ENCODE measurements at regions not wholly inside any gene's neighbourhood (a gene's known extent, or its start where the extent isn't known, plus 50 kb on each side); places are given as distances from the start of the nearest gene placed in this dataset.

DNA sequence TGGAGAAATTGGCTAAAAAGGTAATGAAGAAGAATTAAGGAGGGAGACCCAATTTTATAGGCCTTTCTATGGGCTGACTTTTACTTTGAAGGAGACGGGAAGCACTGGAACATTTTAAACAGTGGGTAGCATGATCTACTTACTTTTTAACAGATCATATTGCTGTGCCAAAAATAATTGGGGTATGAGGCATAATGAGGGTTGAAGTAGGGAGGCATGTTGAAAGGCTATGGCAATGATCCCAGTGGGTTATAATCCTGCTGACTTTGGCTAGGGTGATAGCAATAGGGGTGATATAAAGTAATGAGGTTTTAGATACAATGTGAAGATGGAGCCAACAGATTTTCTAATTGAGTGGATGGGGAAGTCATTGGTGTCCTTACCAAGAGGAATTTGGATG lies 73.2 kb downstream of the GPR37 start:
- no peak for DNase-seq
- H3K27ac Mint-ChIP-seq = no peak overlapping the region
- H3K4me1 Mint-ChIP-seq = no peaks in the 10 kb centered on the region
- H3K9me3 Mint-ChIP-seq = no peaks in the 10 kb centered on the region
- no peak for ATAC-seq
- H3K4me3 Mint-ChIP-seq = no peak overlapping the region
- no peaks in the 10 kb centered on the region for H3K27me3 Mint-ChIP-seq
- no peaks in the 10 kb centered on the region for H3K36me3 Mint-ChIP-seq (ENCODE audit: low read depth)

DNA sequence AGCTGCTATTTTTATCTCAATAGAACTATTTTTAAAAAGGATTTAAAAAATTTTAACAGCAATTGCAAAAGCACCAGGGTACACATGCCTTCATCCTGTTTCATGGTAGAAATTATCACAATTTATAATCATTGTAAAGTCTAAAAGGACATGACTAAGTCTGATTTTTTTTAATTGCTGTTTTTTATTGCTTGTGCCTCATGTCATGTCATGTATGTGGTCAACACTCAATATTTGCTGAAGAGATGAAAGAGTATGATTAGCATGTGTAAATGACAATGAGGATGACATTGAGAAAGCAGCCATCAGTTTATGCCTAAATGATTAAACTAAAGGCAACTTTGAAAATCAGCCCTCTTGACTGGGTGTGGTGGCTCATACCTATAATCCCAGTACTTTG lies 74.8 kb downstream of the GPR37 start:
- DNase-seq (no peak), ATAC-seq (no peak)
- H3K36me3 Mint-ChIP-seq (ENCODE audit: low read depth) = no peaks in the 10 kb centered on the region
- H3K4me1 Mint-ChIP-seq = no peaks in the 10 kb centered on the region
- H3K4me3 Mint-ChIP-seq = no peak overlapping the region
- H3K27ac Mint-ChIP-seq = no peak overlapping the region
- H3K9me3 Mint-ChIP-seq = no peaks in the 10 kb centered on the region
- H3K27me3 Mint-ChIP-seq = no peaks in the 10 kb centered on the region

DNA sequence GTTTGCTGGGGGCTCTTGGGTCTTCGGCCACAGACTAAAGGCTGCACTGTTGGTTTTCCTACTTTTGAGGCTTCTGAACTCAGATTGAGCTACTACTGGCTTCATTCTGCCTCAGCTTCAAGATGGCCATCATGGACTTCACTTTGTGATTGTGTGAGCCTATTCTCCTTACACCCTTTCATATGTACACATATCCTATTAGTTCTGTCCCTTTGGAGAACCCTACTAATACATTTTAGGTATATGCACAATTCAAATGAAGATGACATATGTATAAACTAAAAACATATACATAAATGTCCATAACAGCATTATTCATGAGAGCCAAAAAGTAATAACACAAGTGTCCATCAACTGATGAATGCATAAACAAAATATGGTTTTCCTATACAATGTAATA lies 75.7 kb downstream of the GPR37 start:
- no peaks in the 10 kb centered on the region for H3K9me3 Mint-ChIP-seq
- H3K4me1 Mint-ChIP-seq = no peaks in the 10 kb centered on the region
- no peak overlapping the region for H3K4me3 Mint-ChIP-seq
- no peaks in the 10 kb centered on the region for H3K36me3 Mint-ChIP-seq (ENCODE audit: low read depth)
- no peak for ATAC-seq
- H3K27ac Mint-ChIP-seq = no peak overlapping the region
- no peaks in the 10 kb centered on the region for H3K27me3 Mint-ChIP-seq
- DNase-seq = no peak

DNA sequence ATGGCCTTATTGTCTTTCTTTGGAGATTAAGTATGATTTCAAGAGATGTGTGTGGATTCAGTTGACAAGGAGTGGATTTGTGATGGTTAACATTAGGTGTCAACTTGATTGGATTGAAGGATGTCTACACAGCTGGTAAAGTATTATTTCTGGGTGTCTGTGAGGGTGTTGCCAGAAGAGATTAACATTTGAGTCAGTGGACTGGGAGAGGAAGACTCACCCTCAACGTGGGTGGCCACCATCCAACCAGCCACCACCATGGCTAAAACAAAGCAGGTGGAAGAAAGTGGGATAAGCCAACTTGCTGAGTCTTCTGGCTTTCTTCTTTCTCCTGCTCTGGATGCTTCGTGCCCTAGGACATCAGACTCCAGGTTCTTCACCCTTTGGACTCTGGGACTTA lies 76.1 kb downstream of the GPR37 start:
- ATAC-seq (no peak), DNase-seq (no peak)
- Mint-ChIP-seq H3K27ac (no peak overlapping the region), H3K36me3 (ENCODE audit: low read depth) (no peaks in the 10 kb centered on the region), H3K4me3 (no peak overlapping the region), H3K9me3 (no peaks in the 10 kb centered on the region), H3K27me3 (peaks cover 1% of the 10 kb centered on the region), H3K4me1 (no peaks in the 10 kb centered on the region)

DNA sequence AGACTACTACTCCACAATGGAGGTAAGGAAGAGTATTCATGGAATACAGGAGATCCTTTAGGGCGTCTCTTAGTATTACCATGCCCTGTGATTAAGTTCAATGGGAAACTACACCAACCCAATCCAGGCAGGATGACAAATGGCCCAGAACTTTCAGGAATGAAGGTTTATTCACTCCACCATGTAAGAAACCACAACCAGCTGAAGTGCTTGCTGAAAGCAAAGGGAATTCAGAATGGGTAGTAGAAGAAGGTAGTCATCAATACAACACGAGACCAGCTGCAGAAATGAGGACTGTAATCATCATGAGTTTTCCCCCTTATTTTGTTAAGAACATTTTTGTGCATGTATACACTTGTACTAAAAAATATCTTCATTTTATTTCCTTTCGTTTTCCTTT lies 76.6 kb downstream of the GPR37 start:
- Mint-ChIP-seq H3K36me3 (ENCODE audit: low read depth) (no peaks in the 10 kb centered on the region), H3K9me3 (no peaks in the 10 kb centered on the region), H3K4me1 (no peaks in the 10 kb centered on the region), H3K27ac (no peak overlapping the region), H3K4me3 (no peak overlapping the region), H3K27me3 (peaks cover 1% of the 10 kb centered on the region)
- DNase-seq (no peak), ATAC-seq (no peak)

DNA sequence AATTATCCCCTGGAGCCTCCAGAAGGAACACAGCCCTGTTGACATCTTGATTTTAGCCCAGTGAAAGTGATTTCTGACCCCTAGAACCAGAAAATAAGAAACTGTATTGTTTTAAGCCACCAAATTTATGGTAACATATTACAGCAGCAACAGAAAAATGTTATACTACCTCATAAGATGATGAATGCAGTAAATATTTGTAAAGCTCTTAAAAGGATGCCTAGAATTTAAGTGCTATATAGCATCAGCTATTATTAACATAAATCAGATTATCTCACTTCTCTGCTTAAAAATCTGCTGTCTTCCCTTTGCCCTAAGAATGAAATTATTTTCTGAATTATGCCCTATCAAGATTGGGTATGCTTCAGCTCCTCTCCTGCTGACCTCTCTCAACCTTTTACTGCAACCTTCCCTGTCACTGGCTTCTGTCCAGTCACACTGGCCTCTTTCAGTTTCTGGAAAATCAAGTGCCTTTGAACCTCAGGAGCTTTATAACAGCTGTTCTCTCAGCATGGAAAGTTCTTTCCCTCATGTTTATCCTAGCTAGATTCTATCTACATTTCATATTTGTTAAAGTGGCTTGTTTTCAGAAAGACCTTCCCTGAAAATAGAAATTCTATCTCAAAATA lies 78.9 kb downstream of the GPR37 start:
- Mint-ChIP-seq H3K36me3 (ENCODE audit: low read depth) (no peaks in the 10 kb centered on the region), H3K9me3 (no peaks in the 10 kb centered on the region), H3K27ac (no peak overlapping the region), H3K4me1 (no peaks in the 10 kb centered on the region), H3K27me3 (peaks cover 1% of the 10 kb centered on the region), H3K4me3 (no peak overlapping the region)
- ATAC-seq (no peak), DNase-seq (no peak)

DNA sequence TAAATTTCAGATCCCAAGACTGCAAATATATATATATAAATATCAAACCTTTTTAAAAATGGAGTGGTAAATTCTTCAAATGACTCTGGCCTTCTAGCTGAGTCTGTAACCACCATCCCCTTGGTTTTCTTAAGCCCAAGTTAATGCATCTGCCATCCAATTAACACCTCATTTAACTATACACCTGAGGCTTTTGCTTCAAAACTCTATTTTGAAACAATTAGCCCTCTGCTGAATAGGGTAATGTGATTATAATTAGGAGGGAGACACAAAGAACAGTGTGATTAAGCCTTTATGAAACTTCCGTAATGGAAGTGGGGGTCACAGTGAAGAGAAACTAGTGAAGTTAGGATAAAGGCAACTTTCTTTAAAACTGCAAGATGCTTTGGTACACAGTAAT lies 83.6 kb downstream of the GPR37 start:
- H3K36me3 Mint-ChIP-seq (ENCODE audit: low read depth) = no peaks in the 10 kb centered on the region
- H3K4me1 Mint-ChIP-seq = no peaks in the 10 kb centered on the region
- no peak overlapping the region for H3K4me3 Mint-ChIP-seq

DNA sequence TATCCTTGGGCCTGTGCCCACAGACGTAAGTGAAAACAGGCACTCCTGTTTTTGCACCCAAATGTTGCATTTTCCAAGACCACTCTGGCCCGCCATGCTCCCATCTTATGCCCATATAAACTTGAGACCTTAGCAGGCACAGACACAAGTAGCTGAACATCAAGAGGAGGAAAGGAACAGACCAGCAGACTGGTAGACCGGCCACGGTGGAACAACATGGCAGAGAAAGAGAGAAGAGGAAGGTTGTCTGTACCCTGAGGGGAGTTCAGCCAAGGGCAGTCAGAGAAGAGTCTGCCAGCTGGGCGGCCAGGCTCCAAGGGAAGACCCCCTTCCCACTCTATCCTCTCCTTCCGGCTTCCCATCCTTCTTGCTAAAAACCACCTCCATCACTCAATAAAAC lies 85.3 kb downstream of the GPR37 start:
- Mint-ChIP-seq H3K27ac (no peak overlapping the region), H3K4me3 (no peak overlapping the region), H3K27me3 (peaks cover 1% of the 10 kb centered on the region), H3K4me1 (no peaks in the 10 kb centered on the region), H3K9me3 (no peaks in the 10 kb centered on the region), H3K36me3 (ENCODE audit: low read depth) (no peaks in the 10 kb centered on the region)
- ATAC-seq (no peak), DNase-seq (no peak)

More for the DNA sequence above, 83.6 kb downstream of the GPR37 start:
- no peak overlapping the region for H3K27ac Mint-ChIP-seq
- DNase-seq (no peak), ATAC-seq (no peak)
- peaks cover 1% of the 10 kb centered on the region for H3K27me3 Mint-ChIP-seq
- H3K9me3 Mint-ChIP-seq = no peaks in the 10 kb centered on the region

DNA sequence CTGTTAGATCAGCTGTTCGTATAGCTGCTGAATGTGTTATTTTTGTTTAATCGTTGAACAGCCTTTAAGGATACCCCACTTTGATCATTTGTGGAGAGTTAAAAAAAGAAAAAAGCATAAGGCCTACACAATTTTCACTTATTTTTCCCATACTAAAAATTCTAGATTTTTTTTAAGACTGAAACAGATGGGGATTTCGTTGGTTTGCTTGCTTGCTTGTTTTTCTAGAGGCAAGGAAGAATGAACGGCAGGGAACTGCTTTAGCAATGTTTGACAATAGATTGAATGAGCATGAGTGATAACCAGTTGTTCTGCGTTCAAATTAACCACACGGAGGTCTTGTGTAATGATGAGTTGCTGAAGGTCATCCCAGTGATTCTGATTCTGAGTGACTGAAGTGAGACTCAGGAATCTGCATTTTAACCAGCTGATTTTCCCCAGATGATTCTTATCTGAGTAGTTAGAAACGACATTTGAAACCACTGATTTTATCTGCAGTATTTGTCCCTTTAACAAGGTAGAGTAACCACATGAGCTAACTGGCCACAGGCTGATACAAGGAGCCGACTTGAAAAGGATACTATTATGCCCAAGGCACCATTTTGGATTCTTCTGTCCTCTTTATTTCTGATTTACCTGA lies 85.9 kb downstream of the GPR37 start:
- Mint-ChIP-seq H3K27ac (no peak overlapping the region), H3K4me1 (no peaks in the 10 kb centered on the region), H3K4me3 (no peak overlapping the region), H3K27me3 (peaks cover under 1% of the 10 kb centered on the region), H3K36me3 (ENCODE audit: low read depth) (no peaks in the 10 kb centered on the region), H3K9me3 (no peaks in the 10 kb centered on the region)
- no peak for DNase-seq
- no peak for ATAC-seq

DNA sequence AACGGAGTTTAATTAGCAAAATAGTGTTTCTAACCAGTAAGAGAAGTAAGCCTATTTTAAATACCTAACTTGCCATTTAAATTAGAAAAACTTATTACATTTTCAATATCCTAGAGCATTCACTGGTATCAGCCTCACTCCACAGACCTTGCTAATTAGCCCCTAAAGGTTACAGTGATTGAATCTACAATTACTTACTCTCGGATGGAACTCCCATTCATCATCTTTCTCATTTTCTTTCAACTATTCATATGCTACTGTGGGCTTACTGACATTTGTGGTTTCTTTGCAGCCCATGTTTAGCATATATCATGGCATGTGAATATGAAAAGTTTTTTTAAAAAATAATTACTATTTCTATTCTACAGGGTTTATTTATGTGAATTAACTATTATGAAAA lies 86.4 kb downstream of the GPR37 start:
- no peaks in the 10 kb centered on the region for H3K27me3 Mint-ChIP-seq
- no peaks in the 10 kb centered on the region for H3K4me1 Mint-ChIP-seq
- no peak overlapping the region for H3K4me3 Mint-ChIP-seq
- no peaks in the 10 kb centered on the region for H3K9me3 Mint-ChIP-seq
- H3K36me3 Mint-ChIP-seq (ENCODE audit: low read depth) = no peaks in the 10 kb centered on the region
- DNase-seq (no peak), ATAC-seq (no peak)
- no peak overlapping the region for H3K27ac Mint-ChIP-seq

DNA sequence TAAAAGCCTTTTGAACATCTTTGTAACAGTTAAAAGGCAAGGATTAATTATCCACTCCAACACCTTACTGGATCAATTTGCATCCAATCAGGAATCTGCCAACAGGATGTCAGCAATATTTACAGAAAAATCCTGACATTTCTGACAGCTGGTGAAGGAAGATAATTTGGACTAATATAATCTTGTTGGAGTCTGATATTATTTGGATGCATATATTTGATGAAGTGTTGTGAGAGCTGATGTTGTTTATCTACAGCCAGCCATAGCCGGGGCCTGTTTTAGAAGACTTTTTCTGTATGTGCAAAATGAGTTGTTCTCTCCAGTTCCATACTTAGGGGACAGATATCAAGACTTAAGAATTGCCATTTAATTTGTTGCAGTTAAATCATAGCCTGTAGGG lies 91.1 kb downstream of the GPR37 start:
- no peaks in the 10 kb centered on the region for H3K9me3 Mint-ChIP-seq
- DNase-seq (no peak), ATAC-seq (no peak)
- H3K27ac Mint-ChIP-seq = no peak overlapping the region
- H3K4me3 Mint-ChIP-seq = no peak overlapping the region
- no peaks in the 10 kb centered on the region for H3K4me1 Mint-ChIP-seq
- no peaks in the 10 kb centered on the region for H3K27me3 Mint-ChIP-seq
- no peaks in the 10 kb centered on the region for H3K36me3 Mint-ChIP-seq (ENCODE audit: low read depth)

DNA sequence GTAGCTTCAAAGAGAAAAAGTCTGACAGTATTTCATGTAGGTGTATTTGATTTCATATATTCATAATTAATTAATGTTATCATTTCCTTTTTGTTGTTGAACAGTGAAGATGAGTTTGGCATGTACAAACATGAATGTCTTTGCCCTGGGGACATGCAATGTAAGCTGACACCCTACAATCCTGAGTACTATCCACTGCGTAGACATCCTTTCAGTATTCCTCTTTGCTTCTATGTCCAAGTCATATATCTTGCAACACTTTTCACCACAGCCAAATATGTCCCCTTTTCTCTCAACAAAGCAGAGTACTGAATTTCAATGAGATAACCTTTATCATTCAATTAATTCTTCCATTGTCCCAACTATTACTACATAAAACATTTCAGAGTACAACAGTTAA lies 93.6 kb downstream of the GPR37 start:
- no peaks in the 10 kb centered on the region for H3K9me3 Mint-ChIP-seq
- DNase-seq = no peak
- H3K4me1 Mint-ChIP-seq = no peaks in the 10 kb centered on the region
- H3K4me3 Mint-ChIP-seq = no peak overlapping the region
- no peaks in the 10 kb centered on the region for H3K36me3 Mint-ChIP-seq (ENCODE audit: low read depth)
- no peak overlapping the region for H3K27ac Mint-ChIP-seq
- ATAC-seq = no peak
- no peaks in the 10 kb centered on the region for H3K27me3 Mint-ChIP-seq

DNA sequence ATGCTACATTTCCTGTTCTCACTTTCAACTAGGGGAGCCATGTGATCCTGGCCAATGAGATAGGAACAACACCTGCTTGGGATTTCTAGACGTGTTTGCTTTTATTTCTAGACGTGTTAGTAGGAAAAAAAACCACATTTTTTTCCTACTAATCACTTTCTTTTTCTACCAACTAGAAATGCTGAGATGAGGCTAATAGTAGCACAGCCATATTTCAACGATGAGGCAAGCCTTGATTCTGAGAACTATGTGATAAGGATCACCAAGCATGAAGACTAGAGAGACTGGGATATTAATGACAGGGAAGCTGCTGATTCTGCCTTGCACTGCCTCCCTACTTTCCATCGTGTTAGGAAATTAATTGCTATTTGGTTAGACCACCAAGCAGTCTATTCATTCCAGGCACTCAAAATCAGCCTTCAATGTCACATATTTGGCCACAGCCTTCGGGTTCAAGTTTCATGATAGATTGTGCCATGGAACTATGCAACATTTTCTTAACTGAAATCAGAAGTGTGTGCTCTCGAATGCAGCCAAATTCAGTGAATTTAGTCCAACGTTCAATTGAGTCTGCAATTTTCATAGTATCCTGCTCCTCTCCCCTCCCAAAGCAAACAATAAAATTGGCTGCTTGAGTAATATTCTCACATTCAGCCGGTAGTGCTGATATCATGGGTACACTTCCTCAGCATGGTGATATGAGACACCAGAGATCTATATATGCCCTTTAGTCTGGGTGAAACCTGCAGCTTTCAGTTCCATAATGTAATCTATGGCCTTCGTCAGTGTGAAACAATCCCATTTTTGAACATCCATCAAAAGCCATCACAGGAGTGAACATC lies 98.1 kb downstream of the GPR37 start:
- no peaks in the 10 kb centered on the region for H3K27me3 Mint-ChIP-seq
- H3K4me1 Mint-ChIP-seq = no peaks in the 10 kb centered on the region
- H3K27ac Mint-ChIP-seq = no peak overlapping the region
- DNase-seq (no peak), ATAC-seq (no peak)
- no peaks in the 10 kb centered on the region for H3K36me3 Mint-ChIP-seq (ENCODE audit: low read depth)
- no peaks in the 10 kb centered on the region for H3K9me3 Mint-ChIP-seq
- no peak overlapping the region for H3K4me3 Mint-ChIP-seq

DNA sequence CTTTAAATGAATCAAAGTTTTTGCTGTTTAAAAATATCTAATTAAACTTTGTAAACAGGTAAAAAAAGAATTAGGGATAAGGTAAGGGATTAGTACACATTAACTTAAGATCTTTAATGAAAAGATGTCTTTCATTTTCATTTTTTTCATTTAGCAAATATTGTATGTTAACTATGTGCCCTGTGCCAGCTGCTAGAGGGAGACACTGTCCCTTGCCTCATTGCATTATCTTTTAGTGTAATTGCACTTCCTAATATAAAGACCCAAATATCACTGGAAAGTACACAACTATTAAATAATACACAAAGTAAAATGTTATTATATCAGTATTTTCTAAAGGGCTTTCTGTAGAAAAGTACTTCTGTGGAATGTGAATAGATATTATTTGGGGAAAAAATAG lies 102.7 kb downstream of the GPR37 start:
- Mint-ChIP-seq H3K4me1 (no peaks in the 10 kb centered on the region), H3K36me3 (ENCODE audit: low read depth) (no peaks in the 10 kb centered on the region), H3K9me3 (peaks cover 4% of the 10 kb centered on the region), H3K27me3 (no peaks in the 10 kb centered on the region), H3K4me3 (no peak overlapping the region), H3K27ac (no peak overlapping the region)
- no peak for ATAC-seq
- no peak for DNase-seq

DNA sequence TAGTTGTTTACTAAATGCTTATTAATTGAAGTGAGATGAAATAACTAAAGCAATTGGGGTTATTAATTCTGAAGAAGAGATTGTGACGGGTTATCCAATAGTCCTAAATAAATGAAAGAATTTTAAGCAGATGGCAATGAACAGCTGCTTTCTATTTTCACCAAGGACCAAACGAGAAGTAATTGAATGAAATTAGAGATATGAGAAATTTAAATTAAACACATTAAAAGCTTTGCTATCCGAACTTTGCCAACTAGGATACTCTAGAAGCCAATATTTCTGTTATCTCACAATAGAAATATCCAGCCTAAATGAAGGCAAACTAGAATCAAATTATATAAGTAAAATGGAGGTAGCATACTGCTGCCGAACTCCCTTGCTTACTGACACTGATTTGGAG lies 103.2 kb downstream of the GPR37 start:
- Mint-ChIP-seq H3K27me3 (no peaks in the 10 kb centered on the region), H3K4me1 (no peaks in the 10 kb centered on the region), H3K27ac (no peak overlapping the region), H3K4me3 (no peak overlapping the region), H3K9me3 (peaks cover 4% of the 10 kb centered on the region), H3K36me3 (ENCODE audit: low read depth) (no peaks in the 10 kb centered on the region)
- no peak for ATAC-seq
- no peak for DNase-seq
